WTC11 (cell line): ENCODE measurements at regions not wholly inside any gene's neighbourhood (a gene's known extent, or its start where the extent isn't known, plus 50 kb on each side); places are given as distances from the start of the nearest gene placed in this dataset.
A peak's percentile ranks its signal among the peaks of the same experiment; 100 is the strongest.

Experiments used
- ATAC-seq: fragments of 200-7000 bp; cut with Tn5 transposase; 2 replicates; pipeline ENCODE4 v1.10.0; 2021; ENCODE audit warnings: mild to moderate bottlenecking, moderate library complexity
- CTCF ChIA-PET: fragments of 300-600 bp; sonication (Branson Sonifier 250); formaldehyde crosslinking; loops from one replicate; lab custom pipeline; 2021; ENCODE audit warnings: antibody characterized with exemption; lab: Charles Lee
- POLR2A ChIA-PET: fragments of 350-600 bp; sonication (Branson Sonifier 250); formaldehyde crosslinking; loops from one replicate; lab custom pipeline; 2021; ENCODE audit warnings: antibody characterized with exemption; lab: Charles Lee
- DNase-seq: peaks from one replicate; pipeline ENCODE4 v3.0.0; 2021; ENCODE audit warnings: low spot score
- H3K27ac Mint-ChIP-seq: 2 replicates; pipeline ENCODE4 v1.8.0; 2021; ENCODE audit warnings: mixed read lengths
- H3K27me3 Mint-ChIP-seq: 2 replicates; pipeline ENCODE4 v1.8.0; 2021; ENCODE audit warnings: low read depth, mild to moderate bottlenecking, moderate library complexity, mixed read lengths
- H3K36me3 Mint-ChIP-seq: 2 replicates; pipeline ENCODE4 v1.8.0; 2021; ENCODE audit warnings: mixed read lengths
- H3K4me1 Mint-ChIP-seq: 2 replicates; pipeline ENCODE4 v1.8.0; 2022; ENCODE audit warnings: mixed read lengths
- H3K4me3 Mint-ChIP-seq: 2 replicates; pipeline ENCODE4 v1.8.0; 2021; ENCODE audit warnings: mild to moderate bottlenecking, moderate library complexity, mixed read lengths
- H3K9me3 Mint-ChIP-seq: 2 replicates; pipeline ENCODE4 v1.8.0; 2021; ENCODE audit warnings: mixed read lengths
- ATF1 ChIP-seq: sonication (generic); formaldehyde crosslinking; IDR thresholded peaks from 2 replicates; pipeline ENCODE4 v1.8.1; 2023; ENCODE audit warnings: mild to moderate bottlenecking, moderate library complexity, missing genetic modification reagents
- CBFB ChIP-seq: sonication (generic); formaldehyde crosslinking; IDR thresholded peaks from 2 replicates; pipeline ENCODE4 v1.8.1; 2022; ENCODE audit warnings: mild to moderate bottlenecking, low read depth, missing genetic modification reagents
- CREM ChIP-seq: sonication (generic); formaldehyde crosslinking; IDR thresholded peaks from 2 replicates; pipeline ENCODE4 v1.8.1; 2022; ENCODE audit warnings: mild to moderate bottlenecking, missing genetic modification reagents, moderate library complexity
- ERG ChIP-seq: fragments of 250-450 bp; sonication (Bioruptor Pico); IDR thresholded peaks from 2 replicates; pipeline ENCODE4 v1.8.0; 2021; ENCODE audit warnings: mild to moderate bottlenecking
- FOXJ3 ChIP-seq: sonication (generic); formaldehyde crosslinking; IDR thresholded peaks from 2 replicates; pipeline ENCODE4 v1.9.0; 2021; ENCODE audit warnings: missing genetic modification reagents, mild to moderate bottlenecking, borderline replicate concordance
- FOXK1 ChIP-seq: sonication (generic); formaldehyde crosslinking; IDR thresholded peaks from 2 replicates; pipeline ENCODE4 v1.8.0; 2022; ENCODE audit warnings: mild to moderate bottlenecking, moderate library complexity, missing genetic modification reagents
- GABPB1 ChIP-seq: sonication (generic); formaldehyde crosslinking; IDR thresholded peaks from 2 replicates; pipeline ENCODE4 v1.8.1; 2023; ENCODE audit warnings: mild to moderate bottlenecking, missing genetic modification reagents
- MYBL2 ChIP-seq: sonication (generic); formaldehyde crosslinking; IDR thresholded peaks from 2 replicates; pipeline ENCODE4 v1.8.1; 2023; ENCODE audit warnings: mild to moderate bottlenecking, moderate library complexity, missing genetic modification reagents
- NFYB ChIP-seq: sonication (generic); formaldehyde crosslinking; conservative IDR thresholded peaks from 2 replicates; pipeline ENCODE4 v1.8.0; 2022; ENCODE audit warnings: low read depth, missing genetic modification reagents
- SP1 ChIP-seq: sonication (generic); formaldehyde crosslinking; conservative IDR thresholded peaks from 2 replicates; pipeline ENCODE4 v1.8.1; 2022; ENCODE audit warnings: missing genetic modification reagents
- TCF7 ChIP-seq: sonication (generic); formaldehyde crosslinking; IDR thresholded peaks from 2 replicates; pipeline ENCODE4 v1.8.0; 2022; ENCODE audit warnings: mild to moderate bottlenecking, low read depth, missing genetic modification reagents, moderate library complexity
- ZNF121 ChIP-seq: sonication (generic); formaldehyde crosslinking; IDR thresholded peaks from 2 replicates; pipeline ENCODE4 v1.8.0; 2023; ENCODE audit warnings: missing genetic modification reagents
- ZNF396 ChIP-seq: fragments of 250-450 bp; sonication (Bioruptor Pico); IDR thresholded peaks from 2 replicates; pipeline ENCODE4 v1.8.0; 2021; ENCODE audit warnings: mild to moderate bottlenecking, moderate library complexity, borderline replicate concordance
- ZNF425 ChIP-seq: fragments of 250-450 bp; sonication (Bioruptor Pico); conservative IDR thresholded peaks from 2 replicates; pipeline ENCODE4 v1.9.0; 2021; ENCODE audit warnings: mild to moderate bottlenecking
- TF ChIP-seq, protein P1 (sequence below): sonication (generic); formaldehyde crosslinking; IDR thresholded peaks from 2 replicates; pipeline ENCODE4 v1.8.1; 2023; ENCODE audit warnings: mild to moderate bottlenecking, moderate library complexity, missing genetic modification reagents
- TF ChIP-seq, protein P2 (sequence below): sonication (generic); formaldehyde crosslinking; IDR thresholded peaks from 2 replicates; pipeline ENCODE4 v1.8.0; 2022; ENCODE audit warnings: missing genetic modification reagents
- TF ChIP-seq, protein P3 (sequence below): sonication (generic); formaldehyde crosslinking; IDR thresholded peaks from 2 replicates; pipeline ENCODE4 v1.8.0; 2023; ENCODE audit warnings: missing genetic modification reagents
- TF ChIP-seq, protein P4 (sequence below): sonication (generic); formaldehyde crosslinking; IDR thresholded peaks from 2 replicates; pipeline ENCODE4 v1.8.0; 2023; ENCODE audit warnings: missing genetic modification reagents, mild to moderate bottlenecking, borderline replicate concordance

- CTCF ChIA-PET: interaction anchor here (0.9 to 2.5 kb wide), 4 partner anchors 17 to 68 kb away, joined by 3 to 8 read pairs (median 4); no protein-coding TSS in a partner anchor
Measured at GRCh38 chr11:27228232-27228905, 134.6 kb downstream of the CCDC34 start.

GRCh38 chr11:27227736-27228135, 135.3 kb downstream of the CCDC34 start:
- Mint-ChIP-seq H3K27me3 (peaks cover 4% of the 10 kb centered on the region; the same call in 1 of the 2 replicates), H3K9me3 (peaks cover 12% of the 10 kb centered on the region), H3K36me3 (peaks cover 6% of the 10 kb centered on the region), H3K27ac (no peak overlapping the region), H3K4me3 (no peak overlapping the region), H3K4me1 (peaks cover 35% of the 10 kb centered on the region)
- no peak for ATAC-seq
- TF ChIP-seq CBFB (CRISPR knock-in tag): no peak
- no peak for TF ChIP-seq SP1 (CRISPR knock-in tag)
- TF ChIP-seq, protein P1, sequence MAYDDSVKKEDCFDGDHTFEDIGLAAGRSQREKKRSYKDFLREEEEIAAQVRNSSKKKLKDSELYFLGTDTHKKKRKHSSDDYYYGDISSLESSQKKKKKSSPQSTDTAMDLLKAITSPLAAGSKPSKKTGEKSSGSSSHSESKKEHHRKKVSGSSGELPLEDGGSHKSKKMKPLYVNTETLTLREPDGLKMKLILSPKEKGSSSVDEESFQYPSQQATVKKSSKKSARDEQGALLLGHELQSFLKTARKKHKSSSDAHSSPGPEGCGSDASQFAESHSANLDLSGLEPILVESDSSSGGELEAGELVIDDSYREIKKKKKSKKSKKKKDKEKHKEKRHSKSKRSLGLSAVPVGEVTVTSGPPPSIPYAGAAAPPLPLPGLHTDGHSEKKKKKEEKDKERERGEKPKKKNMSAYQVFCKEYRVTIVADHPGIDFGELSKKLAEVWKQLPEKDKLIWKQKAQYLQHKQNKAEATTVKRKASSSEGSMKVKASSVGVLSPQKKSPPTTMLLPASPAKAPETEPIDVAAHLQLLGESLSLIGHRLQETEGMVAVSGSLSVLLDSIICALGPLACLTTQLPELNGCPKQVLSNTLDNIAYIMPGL: no peak
- TF ChIP-seq, protein P2, sequence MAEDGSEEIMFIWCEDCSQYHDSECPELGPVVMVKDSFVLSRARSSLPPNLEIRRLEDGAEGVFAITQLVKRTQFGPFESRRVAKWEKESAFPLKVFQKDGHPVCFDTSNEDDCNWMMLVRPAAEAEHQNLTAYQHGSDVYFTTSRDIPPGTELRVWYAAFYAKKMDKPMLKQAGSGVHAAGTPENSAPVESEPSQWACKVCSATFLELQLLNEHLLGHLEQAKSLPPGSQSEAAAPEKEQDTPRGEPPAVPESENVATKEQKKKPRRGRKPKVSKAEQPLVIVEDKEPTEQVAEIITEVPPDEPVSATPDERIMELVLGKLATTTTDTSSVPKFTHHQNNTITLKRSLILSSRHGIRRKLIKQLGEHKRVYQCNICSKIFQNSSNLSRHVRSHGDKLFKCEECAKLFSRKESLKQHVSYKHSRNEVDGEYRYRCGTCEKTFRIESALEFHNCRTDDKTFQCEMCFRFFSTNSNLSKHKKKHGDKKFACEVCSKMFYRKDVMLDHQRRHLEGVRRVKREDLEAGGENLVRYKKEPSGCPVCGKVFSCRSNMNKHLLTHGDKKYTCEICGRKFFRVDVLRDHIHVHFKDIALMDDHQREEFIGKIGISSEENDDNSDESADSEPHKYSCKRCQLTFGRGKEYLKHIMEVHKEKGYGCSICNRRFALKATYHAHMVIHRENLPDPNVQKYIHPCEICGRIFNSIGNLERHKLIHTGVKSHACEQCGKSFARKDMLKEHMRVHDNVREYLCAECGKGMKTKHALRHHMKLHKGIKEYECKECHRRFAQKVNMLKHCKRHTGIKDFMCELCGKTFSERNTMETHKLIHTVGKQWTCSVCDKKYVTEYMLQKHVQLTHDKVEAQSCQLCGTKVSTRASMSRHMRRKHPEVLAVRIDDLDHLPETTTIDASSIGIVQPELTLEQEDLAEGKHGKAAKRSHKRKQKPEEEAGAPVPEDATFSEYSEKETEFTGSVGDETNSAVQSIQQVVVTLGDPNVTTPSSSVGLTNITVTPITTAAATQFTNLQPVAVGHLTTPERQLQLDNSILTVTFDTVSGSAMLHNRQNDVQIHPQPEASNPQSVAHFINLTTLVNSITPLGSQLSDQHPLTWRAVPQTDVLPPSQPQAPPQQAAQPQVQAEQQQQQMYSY (CRISPR knock-in tag): no peak
- no peak for TF ChIP-seq ATF1 (CRISPR knock-in tag)
- TF ChIP-seq, protein P3, sequence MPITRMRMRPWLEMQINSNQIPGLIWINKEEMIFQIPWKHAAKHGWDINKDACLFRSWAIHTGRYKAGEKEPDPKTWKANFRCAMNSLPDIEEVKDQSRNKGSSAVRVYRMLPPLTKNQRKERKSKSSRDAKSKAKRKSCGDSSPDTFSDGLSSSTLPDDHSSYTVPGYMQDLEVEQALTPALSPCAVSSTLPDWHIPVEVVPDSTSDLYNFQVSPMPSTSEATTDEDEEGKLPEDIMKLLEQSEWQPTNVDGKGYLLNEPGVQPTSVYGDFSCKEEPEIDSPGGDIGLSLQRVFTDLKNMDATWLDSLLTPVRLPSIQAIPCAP (CRISPR knock-in tag): no peak
- no peak for TF ChIP-seq FOXK1 (CRISPR knock-in tag)
- TF ChIP-seq GABPB1: no peak
- no peak for TF ChIP-seq TCF7 (CRISPR knock-in tag)
- TF ChIP-seq NFYB: no peak
- TF ChIP-seq ZNF396 (CRISPR knock-in tag): no peak
- TF ChIP-seq ZNF425 (CRISPR knock-in tag): no peak
- no peak for TF ChIP-seq ZNF121 (CRISPR knock-in tag)
- ChIA-PET CTCF (interaction anchor here (1.1 to 2.5 kb wide), 3 partner anchors 17 to 69 kb away, joined by 3 to 8 read pairs (median 5); no protein-coding TSS in a partner anchor), POLR2A (interaction anchor here (0.5 to 0.6 kb wide), 2 partner anchors 19 to 32 kb away, joined by 3 to 4 read pairs; no protein-coding TSS in a partner anchor)
- DNase-seq: no peak

More at GRCh38 chr11:27228232-27228905, 134.6 kb downstream of the CCDC34 start:
- peaks cover 6% of the 10 kb centered on the region for H3K36me3 Mint-ChIP-seq
- TF ChIP-seq MYBL2 (CRISPR knock-in tag) (no peak), ERG (CRISPR knock-in tag) (no peak), CREM (no peak), FOXJ3 (no peak)
- TF ChIP-seq, protein P4, sequence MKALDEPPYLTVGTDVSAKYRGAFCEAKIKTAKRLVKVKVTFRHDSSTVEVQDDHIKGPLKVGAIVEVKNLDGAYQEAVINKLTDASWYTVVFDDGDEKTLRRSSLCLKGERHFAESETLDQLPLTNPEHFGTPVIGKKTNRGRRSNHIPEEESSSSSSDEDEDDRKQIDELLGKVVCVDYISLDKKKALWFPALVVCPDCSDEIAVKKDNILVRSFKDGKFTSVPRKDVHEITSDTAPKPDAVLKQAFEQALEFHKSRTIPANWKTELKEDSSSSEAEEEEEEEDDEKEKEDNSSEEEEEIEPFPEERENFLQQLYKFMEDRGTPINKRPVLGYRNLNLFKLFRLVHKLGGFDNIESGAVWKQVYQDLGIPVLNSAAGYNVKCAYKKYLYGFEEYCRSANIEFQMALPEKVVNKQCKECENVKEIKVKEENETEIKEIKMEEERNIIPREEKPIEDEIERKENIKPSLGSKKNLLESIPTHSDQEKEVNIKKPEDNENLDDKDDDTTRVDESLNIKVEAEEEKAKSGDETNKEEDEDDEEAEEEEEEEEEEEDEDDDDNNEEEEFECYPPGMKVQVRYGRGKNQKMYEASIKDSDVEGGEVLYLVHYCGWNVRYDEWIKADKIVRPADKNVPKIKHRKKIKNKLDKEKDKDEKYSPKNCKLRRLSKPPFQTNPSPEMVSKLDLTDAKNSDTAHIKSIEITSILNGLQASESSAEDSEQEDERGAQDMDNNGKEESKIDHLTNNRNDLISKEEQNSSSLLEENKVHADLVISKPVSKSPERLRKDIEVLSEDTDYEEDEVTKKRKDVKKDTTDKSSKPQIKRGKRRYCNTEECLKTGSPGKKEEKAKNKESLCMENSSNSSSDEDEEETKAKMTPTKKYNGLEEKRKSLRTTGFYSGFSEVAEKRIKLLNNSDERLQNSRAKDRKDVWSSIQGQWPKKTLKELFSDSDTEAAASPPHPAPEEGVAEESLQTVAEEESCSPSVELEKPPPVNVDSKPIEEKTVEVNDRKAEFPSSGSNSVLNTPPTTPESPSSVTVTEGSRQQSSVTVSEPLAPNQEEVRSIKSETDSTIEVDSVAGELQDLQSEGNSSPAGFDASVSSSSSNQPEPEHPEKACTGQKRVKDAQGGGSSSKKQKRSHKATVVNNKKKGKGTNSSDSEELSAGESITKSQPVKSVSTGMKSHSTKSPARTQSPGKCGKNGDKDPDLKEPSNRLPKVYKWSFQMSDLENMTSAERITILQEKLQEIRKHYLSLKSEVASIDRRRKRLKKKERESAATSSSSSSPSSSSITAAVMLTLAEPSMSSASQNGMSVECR (CRISPR knock-in tag): no peak
- ATAC-seq (peak; percentile 36), DNase-seq (no peak)
- no peak overlapping the region for H3K27ac Mint-ChIP-seq
- H3K4me3 Mint-ChIP-seq: no peak overlapping the region
- POLR2A ChIA-PET: interaction anchor here (0.7 kb wide), 1 partner anchor 209 kb away, joined by 3 read pairs; no protein-coding TSS in a partner anchor
- peaks cover 12% of the 10 kb centered on the region for H3K9me3 Mint-ChIP-seq
- peaks cover 4% of the 10 kb centered on the region; the same call in 1 of the 2 replicates for H3K27me3 Mint-ChIP-seq
- H3K4me1 Mint-ChIP-seq: peaks cover 35% of the 10 kb centered on the region
